HG03045 (cell line): ENCODE measurements at regions not wholly inside any gene's neighbourhood (a gene's known extent, or its start where the extent isn't known, plus 50 kb on each side); places are given as distances from the start of the nearest gene placed in this dataset.
"Not testable (repeated sequence)": the region's sequence is repeated elsewhere in the genome, so short reads cannot be mapped to it uniquely, and the experiment has no call there.

Source experiments
- ATAC-seq: cut with Tn5 transposase; IDR thresholded peaks from one replicate; pipeline ENCODE4 v1.9.1; 2021; ENCODE audit warnings: mild to moderate bottlenecking, moderate library complexity; ENCODE audit not compliant: unreplicated experiment

GRCh38 chr4:181757910-181758660 is 485.1 kb upstream of the TENM3 start:
- no peak for ATAC-seq

- ATAC-seq: no peak
Observed at GRCh38 chr4:181760560-181760959, 482.6 kb upstream of the TENM3 start.

DNA sequence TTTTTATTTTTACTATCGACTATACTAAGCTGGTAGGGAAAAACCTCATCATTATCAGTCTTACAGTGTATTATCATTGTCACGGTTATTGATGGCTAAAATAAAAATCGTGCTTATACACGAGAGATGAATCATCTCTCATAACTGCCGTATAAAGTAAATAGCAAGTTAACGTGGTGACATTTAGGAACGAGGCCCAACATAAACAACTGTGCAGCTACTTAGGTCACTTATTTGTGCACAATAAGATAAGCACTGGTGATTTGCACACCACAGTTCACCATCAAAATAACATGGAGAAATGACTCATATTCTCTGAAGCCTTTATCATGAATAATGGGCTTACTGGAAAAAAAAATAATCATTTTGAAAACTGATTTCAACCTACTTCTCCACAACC is 482.0 kb upstream of the TENM3 start:
- no peak for ATAC-seq

- no peak for ATAC-seq
Observed at GRCh38 chr4:181766061-181766548, 477.1 kb upstream of the TENM3 start.

GRCh38 chr4:181770971-181771370 is 472.2 kb upstream of the TENM3 start:
- no peak for ATAC-seq

- no peak for ATAC-seq
Observed at GRCh38 chr4:181775298-181775697, 467.9 kb upstream of the TENM3 start.

- ATAC-seq: no peak
Observed at GRCh38 chr4:181776264-181777054, 466.7 kb upstream of the TENM3 start.

GRCh38 chr4:181777518-181777917 is 465.7 kb upstream of the TENM3 start:
- no peak for ATAC-seq

- ATAC-seq: no peak
Observed at GRCh38 chr4:181784881-181785280, 458.3 kb upstream of the TENM3 start.

- ATAC-seq: no peak
Observed at GRCh38 chr4:181792641-181793040, 450.6 kb upstream of the TENM3 start.

GRCh38 chr4:181793096-181793495 is 450.1 kb upstream of the TENM3 start:
- ATAC-seq: no peak

- ATAC-seq: no peak
Observed at GRCh38 chr4:181796502-181796901, 446.7 kb upstream of the TENM3 start.

DNA sequence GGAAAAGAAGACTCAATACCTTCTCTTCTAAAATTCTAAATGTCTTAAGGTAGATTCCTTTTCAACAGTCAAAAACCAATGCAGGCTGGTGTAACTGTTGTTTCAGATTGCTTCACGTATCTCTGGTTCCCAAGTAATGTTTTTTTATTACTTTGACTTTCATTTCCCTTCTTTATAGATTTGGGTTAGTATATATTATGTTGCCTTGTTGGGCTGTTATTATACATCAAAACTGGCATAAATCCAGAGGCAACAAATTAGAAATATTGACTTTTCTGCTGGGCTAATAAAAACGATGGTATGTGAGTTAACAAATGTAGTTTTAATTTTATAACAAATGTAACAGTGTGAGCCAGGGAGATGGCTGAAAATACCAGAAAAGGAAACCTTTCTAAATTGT is 444.7 kb upstream of the TENM3 start:
- no peak for ATAC-seq

- no peak for ATAC-seq
Observed at GRCh38 chr4:181799561-181800069, 443.6 kb upstream of the TENM3 start.

DNA sequence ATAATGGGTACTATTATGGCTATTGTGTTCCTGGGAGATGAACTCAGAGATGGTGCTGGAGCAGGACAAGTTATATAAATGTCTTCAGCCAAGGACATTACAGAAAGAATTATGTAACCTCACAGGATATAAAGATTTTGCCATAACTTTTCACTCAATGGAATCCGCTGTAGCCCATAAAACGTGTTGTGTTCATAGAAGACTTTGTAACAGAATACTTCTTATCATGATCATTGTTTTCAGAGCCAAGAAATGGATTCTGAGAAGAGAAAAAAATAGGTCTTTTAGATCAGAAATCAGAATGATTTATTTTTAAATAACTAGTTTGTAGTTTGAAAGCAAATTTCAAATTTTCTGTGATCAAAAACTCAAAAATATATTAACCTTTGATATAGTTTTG is 441.0 kb upstream of the TENM3 start:
- no peak for ATAC-seq

DNA sequence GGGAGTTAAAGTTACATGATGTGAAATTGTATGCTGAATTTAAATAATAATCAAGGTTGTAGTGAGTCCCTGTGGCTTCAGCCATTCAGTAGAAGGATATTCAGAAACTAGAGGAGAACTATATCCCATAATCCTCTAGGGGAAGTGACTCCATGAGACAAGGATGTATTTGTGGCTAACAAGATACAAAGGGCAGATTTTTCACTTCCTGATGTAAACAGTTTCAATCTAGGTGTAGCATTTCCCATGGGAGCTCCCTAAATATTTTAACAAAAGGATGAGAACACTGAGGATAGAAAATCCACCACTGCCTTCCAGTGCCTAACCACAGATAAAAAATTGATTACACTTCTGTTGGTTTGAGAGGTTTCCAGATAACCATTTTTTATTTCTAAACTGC is 435.4 kb upstream of the TENM3 start:
- ATAC-seq: no peak

DNA sequence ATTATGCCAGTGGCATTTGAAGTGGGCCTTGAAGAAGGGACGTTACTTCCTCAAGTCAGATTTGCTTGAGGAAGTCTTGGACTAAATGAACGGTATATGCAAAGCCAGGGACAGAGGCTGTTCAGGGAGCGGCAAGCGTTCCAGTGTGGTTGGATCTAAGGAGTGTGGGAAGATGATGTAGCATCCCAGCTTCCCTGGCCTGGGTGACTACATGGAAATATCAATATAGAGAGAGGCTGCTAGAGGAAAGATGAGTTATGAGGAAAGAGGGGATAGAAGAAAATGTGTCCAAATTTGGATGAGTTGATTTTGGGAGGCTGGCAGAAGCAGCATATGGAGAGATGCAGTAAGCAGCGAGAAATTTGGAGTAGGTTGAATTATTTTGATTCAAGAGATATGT is 432.5 kb upstream of the TENM3 start:
- ATAC-seq: no peak

- not testable (repeated sequence) for ATAC-seq
Observed at GRCh38 chr4:181811550-181811949, 431.7 kb upstream of the TENM3 start.

GRCh38 chr4:181819946-181820345 is 423.3 kb upstream of the TENM3 start:
- no peak for ATAC-seq

DNA sequence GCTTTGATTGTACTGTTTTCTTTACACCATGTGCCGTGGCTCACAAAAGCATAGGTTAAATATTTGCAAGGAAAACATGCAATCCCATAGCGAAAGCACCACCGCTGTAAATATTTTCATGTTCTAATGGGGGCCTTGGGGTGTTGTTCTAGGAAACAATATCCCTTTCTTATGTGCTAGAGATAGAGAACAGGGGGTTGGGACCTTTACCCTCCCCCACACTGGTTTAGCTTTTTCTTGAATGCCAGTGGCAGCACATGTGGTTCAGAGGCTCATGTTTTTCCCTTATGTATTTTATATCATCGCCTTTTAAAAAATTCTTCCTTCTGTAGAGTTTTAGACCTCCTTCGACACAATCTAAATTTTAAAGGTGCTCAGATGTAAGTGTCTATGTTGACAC is 422.6 kb upstream of the TENM3 start:
- no peak for ATAC-seq

DNA sequence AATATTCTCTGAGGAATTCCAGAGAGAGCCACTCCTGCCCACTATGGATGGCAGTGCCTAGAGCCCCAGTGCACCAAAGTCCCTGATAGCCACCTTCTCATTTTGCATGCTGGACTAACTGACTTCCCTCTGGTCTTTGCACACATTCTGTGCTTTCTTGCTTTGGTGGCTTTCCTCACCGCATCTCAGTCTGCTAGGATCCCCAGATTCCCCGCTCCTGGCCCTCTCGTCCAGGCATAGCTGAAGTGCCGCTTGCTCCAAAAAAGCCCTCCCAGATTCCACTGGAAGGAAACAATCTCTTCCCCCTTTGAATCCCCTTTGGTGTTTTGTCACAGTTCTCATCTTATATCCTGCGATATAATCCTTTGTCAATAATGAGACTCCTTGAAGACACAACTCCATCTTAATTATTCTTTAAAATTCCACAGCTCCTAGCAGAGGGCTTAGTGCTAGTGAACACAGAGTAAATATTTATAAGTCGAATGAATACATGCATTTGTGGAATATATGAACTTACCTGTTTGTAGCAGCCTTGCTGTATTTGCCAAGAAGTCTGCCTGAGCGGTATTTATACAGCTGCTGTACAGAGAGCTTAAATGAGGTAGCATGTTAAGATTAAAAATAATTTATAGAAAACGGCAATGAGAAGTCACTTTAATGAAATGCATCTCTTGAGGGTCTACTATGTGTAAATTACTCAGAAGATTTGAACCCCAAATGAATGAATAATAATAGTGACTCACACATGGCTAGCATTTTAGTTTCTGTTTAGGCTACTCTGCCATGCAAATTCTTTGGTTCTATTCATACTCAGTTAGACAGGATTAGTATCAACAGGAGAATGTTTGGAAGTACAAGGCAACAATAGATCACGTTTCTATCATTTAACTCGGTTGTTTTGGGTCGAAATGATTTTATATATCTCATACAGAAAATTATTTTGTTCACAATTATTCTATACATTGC is 421.9 kb upstream of the TENM3 start:
- no peak for ATAC-seq
